Uterus (tissue), 2 donors: ENCODE measurements at regions not wholly inside any gene's neighbourhood (a gene's known extent, or its start where the extent isn't known, plus 50 kb on each side); places are given as distances from the start of the nearest gene placed in this dataset.

Experiments used
- CTCF ChIP-seq, 4 experiments: fragments of 200-600 bp in 2 of 4; fragments of 450-650 bp in 2 of 4; sonication (generic) in 2 of 4; IDR thresholded peaks; one replicate each; pipeline ENCODE4 v1.5.1; 2016 to 2019; ENCODE audit warnings: antibody characterized with exemption in 4 of 4, mild to moderate bottlenecking in 2 of 4, moderate library complexity in 1 of 4
- POLR2A ChIP-seq, 2 donors: fragments of 450-650 bp; IDR thresholded peaks; one replicate each; pipeline ENCODE4 v1.6.1; 2016; ENCODE audit warnings: antibody characterized with exemption in 2 of 2, mild to moderate bottlenecking in 1 of 2, moderate library complexity in 1 of 2

- TF ChIP-seq CTCF (IDR thresholded peaks at IDR 0.05), result no peak
- no peak for TF ChIP-seq POLR2A (IDR thresholded peaks at IDR 0.05)
These were observed 73.5 kb upstream of the CDK6 start for GRCh38 chr7:92909686-92910475.
